ENCODE measurements at regions not wholly inside any gene's neighbourhood (a gene's known extent, or its start where the extent isn't known, plus 50 kb on each side); places are given as distances from the start of the nearest gene placed in this dataset.
"Not testable (repeated sequence)": the region's sequence is repeated elsewhere in the genome, so short reads cannot be mapped to it uniquely, and the experiment has no call there.

DNA sequence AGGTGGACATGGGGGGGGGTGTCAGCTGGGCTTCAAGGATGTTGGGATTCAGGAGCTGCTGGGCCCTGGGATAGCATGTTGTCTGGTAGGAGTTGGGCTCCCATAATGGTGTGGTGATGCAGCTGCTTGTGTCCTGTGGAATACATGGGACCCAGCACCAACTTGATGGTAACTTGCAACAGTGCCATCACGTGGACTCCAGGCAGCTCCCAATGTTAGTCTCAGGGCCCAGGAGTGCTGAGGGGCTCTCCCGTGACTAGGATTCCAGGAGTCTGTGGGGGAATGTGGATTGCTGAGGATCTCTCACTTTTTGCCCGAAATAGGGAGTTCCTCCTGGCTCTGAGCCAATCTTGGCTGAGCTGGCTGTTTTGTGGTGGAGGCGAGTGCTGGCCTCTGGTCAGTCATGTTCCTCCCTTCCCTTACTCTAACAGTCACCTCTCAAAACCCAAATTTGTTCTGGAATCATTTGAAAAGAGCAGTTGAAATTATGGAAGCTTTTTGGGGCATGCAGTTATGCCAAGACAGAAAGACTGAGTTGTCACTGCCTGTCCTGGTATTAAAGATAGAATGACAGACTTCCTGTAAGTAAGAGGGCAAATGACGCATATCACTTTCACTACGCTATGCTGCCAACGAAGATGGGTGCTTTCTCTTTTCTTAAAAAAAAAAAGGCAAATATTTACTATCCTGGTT, 607.1 kb downstream of the ADCYAP1 start:
- H3K27me3 Mint-ChIP-seq, result peaks cover 3% of the 10 kb centered on the region
- H3K27ac Mint-ChIP-seq, result no peak overlapping the region
- no peaks in the 10 kb centered on the region for H3K4me1 Mint-ChIP-seq (ENCODE audit: unreplicated experiment)
- DNase-seq (ENCODE audit: extremely low spot score, unreplicated experiment), result no peak
- H3K36me3 Mint-ChIP-seq, result no peaks in the 10 kb centered on the region
- TF ChIP-seq, protein P1, sequence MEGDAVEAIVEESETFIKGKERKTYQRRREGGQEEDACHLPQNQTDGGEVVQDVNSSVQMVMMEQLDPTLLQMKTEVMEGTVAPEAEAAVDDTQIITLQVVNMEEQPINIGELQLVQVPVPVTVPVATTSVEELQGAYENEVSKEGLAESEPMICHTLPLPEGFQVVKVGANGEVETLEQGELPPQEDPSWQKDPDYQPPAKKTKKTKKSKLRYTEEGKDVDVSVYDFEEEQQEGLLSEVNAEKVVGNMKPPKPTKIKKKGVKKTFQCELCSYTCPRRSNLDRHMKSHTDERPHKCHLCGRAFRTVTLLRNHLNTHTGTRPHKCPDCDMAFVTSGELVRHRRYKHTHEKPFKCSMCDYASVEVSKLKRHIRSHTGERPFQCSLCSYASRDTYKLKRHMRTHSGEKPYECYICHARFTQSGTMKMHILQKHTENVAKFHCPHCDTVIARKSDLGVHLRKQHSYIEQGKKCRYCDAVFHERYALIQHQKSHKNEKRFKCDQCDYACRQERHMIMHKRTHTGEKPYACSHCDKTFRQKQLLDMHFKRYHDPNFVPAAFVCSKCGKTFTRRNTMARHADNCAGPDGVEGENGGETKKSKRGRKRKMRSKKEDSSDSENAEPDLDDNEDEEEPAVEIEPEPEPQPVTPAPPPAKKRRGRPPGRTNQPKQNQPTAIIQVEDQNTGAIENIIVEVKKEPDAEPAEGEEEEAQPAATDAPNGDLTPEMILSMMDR (conservative IDR thresholded peaks at IDR 0.05), result no peak
- H3K4me3 Mint-ChIP-seq, result no peak overlapping the region
- H3K9me3 Mint-ChIP-seq, result no peaks in the 10 kb centered on the region

DNA sequence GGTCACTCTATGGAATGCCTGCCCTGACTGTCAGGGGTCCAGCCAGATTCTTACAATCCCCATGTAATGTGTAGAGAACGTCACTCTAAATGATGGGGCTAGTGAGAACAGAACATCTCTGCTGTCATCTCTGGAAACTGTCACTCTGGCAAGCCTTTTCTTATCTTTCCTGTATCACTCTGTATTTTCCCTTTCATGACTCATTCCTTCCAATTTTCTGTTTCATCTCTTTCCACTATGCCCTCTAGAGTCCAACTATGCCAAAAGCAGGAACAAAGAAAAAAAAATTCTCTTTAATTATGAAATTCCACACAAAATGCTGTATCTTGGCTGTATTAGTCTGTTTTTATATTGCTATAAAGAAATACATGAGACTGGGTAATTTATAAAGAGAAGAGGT, 608.8 kb downstream of the ADCYAP1 start:
- Mint-ChIP-seq H3K4me3 (no peak overlapping the region), H3K9me3 (no peaks in the 10 kb centered on the region), H3K4me1 (ENCODE audit: unreplicated experiment) (no peaks in the 10 kb centered on the region), H3K27ac (no peak overlapping the region), H3K27me3 (peaks cover 3% of the 10 kb centered on the region), H3K36me3 (no peaks in the 10 kb centered on the region)
- TF ChIP-seq, protein P1 (conservative IDR thresholded peaks at IDR 0.05), result no peak
- DNase-seq (ENCODE audit: extremely low spot score, unreplicated experiment), result no peak

DNA sequence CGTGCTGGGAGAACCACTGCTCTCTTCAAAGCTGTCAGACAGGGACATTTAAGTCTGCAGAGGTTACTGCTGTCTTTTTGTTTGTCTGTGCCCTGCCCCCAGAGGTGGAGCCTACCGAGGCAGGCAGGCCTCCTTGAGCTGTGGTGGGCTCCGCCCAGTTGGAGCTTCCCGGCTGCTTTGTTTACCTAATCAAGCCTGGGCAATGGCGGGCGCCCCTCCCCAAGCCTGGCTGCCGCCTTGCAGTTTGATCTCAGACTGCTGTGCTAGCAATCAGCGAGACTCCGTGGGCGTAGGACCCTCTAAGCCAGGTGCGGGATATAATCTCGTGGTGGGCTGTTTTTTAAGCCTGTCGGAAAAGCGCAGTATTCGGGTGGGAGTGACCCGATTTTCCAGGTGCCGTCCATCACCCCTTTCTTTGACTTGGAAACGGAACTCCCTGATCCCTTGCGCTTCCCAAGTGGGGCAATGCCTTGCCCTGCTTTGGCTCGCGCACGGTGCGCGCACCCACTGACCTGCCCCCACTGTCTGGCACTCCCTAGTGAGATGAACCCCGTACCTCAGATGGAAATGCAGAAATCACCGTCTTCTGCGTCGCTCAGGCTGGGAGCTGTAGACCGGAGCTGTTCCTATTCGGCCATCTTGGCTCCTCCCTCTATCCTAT, 617.0 kb downstream of the ADCYAP1 start:
- H3K4me1 Mint-ChIP-seq (ENCODE audit: unreplicated experiment); H3K27me3 Mint-ChIP-seq; H3K9me3 Mint-ChIP-seq; DNase-seq (ENCODE audit: extremely low spot score, unreplicated experiment); H3K36me3 Mint-ChIP-seq: not testable (repeated sequence)
- Mint-ChIP-seq H3K27ac (peak overlapping the region; percentile 43), H3K4me3 (peak overlapping the region; percentile 78)

DNA sequence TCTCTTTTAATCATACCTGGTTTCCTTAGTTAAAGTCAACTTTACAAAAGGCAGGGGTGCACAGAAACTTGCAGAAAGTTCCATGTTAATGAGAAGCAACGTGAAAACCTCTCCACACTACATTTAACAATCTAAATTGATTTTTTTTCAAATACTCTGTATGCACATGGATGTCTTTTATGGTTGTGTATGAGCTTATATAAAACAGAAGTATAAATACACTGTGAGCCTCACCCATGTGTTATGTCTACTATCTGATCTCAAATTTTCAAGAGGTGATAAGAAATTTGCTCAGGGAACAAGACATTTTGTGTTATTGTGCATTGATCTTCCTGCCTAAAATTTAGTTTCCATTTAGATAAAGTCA, 617.6 kb downstream of the ADCYAP1 start:
- Mint-ChIP-seq H3K4me3 (peak overlapping the region; percentile 78), H3K27me3 (no peaks in the 10 kb centered on the region), H3K9me3 (no peaks in the 10 kb centered on the region), H3K4me1 (ENCODE audit: unreplicated experiment) (no peaks in the 10 kb centered on the region), H3K27ac (peak overlapping the region; percentile 43), H3K36me3 (no peaks in the 10 kb centered on the region)
- no peak for DNase-seq (ENCODE audit: extremely low spot score, unreplicated experiment)
- TF ChIP-seq, protein P1 (conservative IDR thresholded peaks at IDR 0.05), result no peak

DNA sequence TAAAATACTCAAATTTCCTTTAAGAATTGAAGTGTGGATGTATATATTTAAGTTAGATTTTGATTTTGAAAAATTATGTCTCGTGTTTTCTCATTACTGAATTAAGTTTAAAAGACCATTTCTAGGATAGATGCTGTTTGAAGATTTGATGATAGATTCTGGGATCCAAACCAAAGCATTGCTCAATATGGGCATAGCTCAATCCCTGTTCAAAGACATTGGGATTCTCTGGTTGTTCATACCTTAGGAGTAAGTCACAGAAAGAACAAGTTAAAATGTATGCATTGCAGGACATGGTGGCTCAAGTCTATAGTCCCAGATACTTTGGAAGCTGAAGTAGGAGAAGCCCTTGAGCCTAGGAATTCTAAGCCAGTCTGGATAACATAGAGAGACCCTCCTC, 622.3 kb downstream of the ADCYAP1 start:
- Mint-ChIP-seq H3K4me1 (ENCODE audit: unreplicated experiment) (no peaks in the 10 kb centered on the region), H3K36me3 (no peaks in the 10 kb centered on the region), H3K9me3 (no peaks in the 10 kb centered on the region), H3K4me3 (no peak overlapping the region), H3K27me3 (no peaks in the 10 kb centered on the region), H3K27ac (no peak overlapping the region)
- TF ChIP-seq, protein P1 (conservative IDR thresholded peaks at IDR 0.05), result no peak
- DNase-seq (ENCODE audit: extremely low spot score, unreplicated experiment), result no peak

DNA sequence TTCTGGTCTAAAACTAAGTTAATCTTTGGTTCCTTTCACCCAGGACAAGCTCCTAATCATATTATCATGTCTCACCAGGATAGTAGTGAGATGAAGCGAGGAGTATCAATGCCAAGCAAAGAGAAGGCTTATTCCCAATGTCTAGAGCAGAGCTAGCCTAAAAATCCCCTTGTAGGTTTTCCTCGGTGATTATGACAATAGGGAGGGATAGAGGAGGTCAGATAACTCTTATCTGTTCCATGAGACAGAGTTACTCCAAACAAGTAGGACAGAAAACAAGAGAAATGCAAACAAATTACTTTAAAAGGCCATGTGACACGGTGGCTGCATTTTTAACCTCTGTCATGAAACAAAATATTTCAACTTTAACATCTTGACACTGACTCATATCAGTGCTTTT, 623.1 kb downstream of the ADCYAP1 start:
- no peak overlapping the region for H3K4me3 Mint-ChIP-seq
- no peak overlapping the region for H3K27ac Mint-ChIP-seq
- TF ChIP-seq, protein P1 (conservative IDR thresholded peaks at IDR 0.05), result no peak
- H3K4me1 Mint-ChIP-seq (ENCODE audit: unreplicated experiment), result no peaks in the 10 kb centered on the region
- no peaks in the 10 kb centered on the region for H3K27me3 Mint-ChIP-seq
- H3K36me3 Mint-ChIP-seq, result no peaks in the 10 kb centered on the region
- DNase-seq (ENCODE audit: extremely low spot score, unreplicated experiment), result no peak
- H3K9me3 Mint-ChIP-seq, result no peaks in the 10 kb centered on the region
